ENCODE measurements at regions not wholly inside any gene's neighbourhood (a gene's known extent, or its start where the extent isn't known, plus 50 kb on each side); places are given as distances from the start of the nearest gene placed in this dataset.

DNA sequence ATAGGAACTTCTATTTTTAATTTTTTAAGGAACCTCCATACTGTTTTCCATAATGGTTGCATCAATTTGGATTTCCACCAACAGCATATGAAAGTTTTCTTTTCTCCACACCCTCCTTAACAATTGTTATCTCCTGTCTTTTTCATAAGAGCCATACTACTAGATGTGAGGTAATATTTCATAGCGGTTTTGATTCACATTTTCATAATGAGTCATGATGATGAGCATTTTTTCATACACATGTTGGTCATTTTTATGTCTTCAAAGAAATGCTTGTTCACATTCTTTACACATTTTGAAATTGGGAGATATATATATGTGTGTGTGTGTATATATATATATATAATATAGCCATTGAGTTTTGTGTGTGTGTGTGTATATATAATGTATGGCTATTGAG is 420.3 kb upstream of the PCDH9 start:
- ChIA-PET CTCF (no interaction called here), POLR2A (no interaction called here)
- H3K9me3 ChIP-seq (ENCODE audit: control insufficient read depth, insufficient read depth, low read depth, low read length) = no peaks in the 10 kb centered on the region
- in situ Hi-C loops (cut with HindIII; ENCODE audit: low pct_unique_long_range_greater_than_20kb, low sequenced_read_pairs) = no loop called here
- intact Hi-C loops (cut with micrococcal nuclease; ENCODE audit: unreplicated experiment) = no loop called here
- BruUV-seq (replicated peaks) = no TSS peak
- H3K27ac ChIP-seq (ENCODE audit: low read length) = no peak overlapping the region
- H3K4me3 ChIP-seq (ENCODE audit: low read depth in 2 of 2, low read length in 2 of 2) = no peak overlapping the region
- ATAC-seq (no peak), DNase-seq (ENCODE audit: low read depth, low spot score) (no peak)
- TF ChIP-seq TCF7L2 (IDR thresholded peaks at IDR 0.05; ENCODE audit: low read depth, low read length) (no peak), CTCF (IDR thresholded peaks at IDR 0.05) (no peak), SIN3A (IDR thresholded peaks at IDR 0.05; ENCODE audit: borderline replicate concordance, insufficient read depth, low read depth, low read length) (no peak), REST (IDR thresholded peaks at IDR 0.05; ENCODE audit: insufficient read depth in 1 of 2, low read depth in 2 of 2, low read length in 1 of 2) (no peak), POLR2AphosphoS5 (IDR thresholded peaks at IDR 0.05; ENCODE audit: low read depth, low read length) (no peak)
- no peaks in the 10 kb centered on the region for H3K36me3 ChIP-seq (ENCODE audit: control insufficient read depth, insufficient read depth, low read length)
- no peaks in the 10 kb centered on the region for H3K4me1 ChIP-seq (ENCODE audit: control insufficient read depth, insufficient read depth, low read length)
- no peaks in the 10 kb centered on the region for H3K27me3 ChIP-seq (ENCODE audit: control insufficient read depth, insufficient read depth, low read length)

GRCh38 chr13:67645874-67646467 is 415.8 kb upstream of the PCDH9 start:
- TF ChIP-seq TCF7L2 (IDR thresholded peaks at IDR 0.05; ENCODE audit: low read depth, low read length) (no peak), REST (IDR thresholded peaks at IDR 0.05; ENCODE audit: insufficient read depth in 1 of 2, low read depth in 2 of 2, low read length in 1 of 2) (no peak), SIN3A (IDR thresholded peaks at IDR 0.05; ENCODE audit: borderline replicate concordance, insufficient read depth, low read depth, low read length) (no peak), CTCF (IDR thresholded peaks at IDR 0.05) (no peak), POLR2AphosphoS5 (IDR thresholded peaks at IDR 0.05; ENCODE audit: low read depth, low read length) (no peak)
- POLR2A ChIA-PET = no interaction called here
- Histone ChIP-seq H3K36me3 (ENCODE audit: control insufficient read depth, insufficient read depth, low read length) (no peaks in the 10 kb centered on the region), H3K9me3 (ENCODE audit: control insufficient read depth, insufficient read depth, low read depth, low read length) (no peaks in the 10 kb centered on the region), H3K4me3 (ENCODE audit: low read depth in 2 of 2, low read length in 2 of 2) (no peak overlapping the region), H3K27ac (ENCODE audit: low read length) (no peak overlapping the region), H3K4me1 (ENCODE audit: control insufficient read depth, insufficient read depth, low read length) (no peaks in the 10 kb centered on the region), H3K27me3 (ENCODE audit: control insufficient read depth, insufficient read depth, low read length) (no peaks in the 10 kb centered on the region)
- CTCF ChIA-PET = no interaction called here
- intact Hi-C loops (cut with micrococcal nuclease; ENCODE audit: unreplicated experiment) (no loop called here), in situ Hi-C loops (cut with HindIII; ENCODE audit: low pct_unique_long_range_greater_than_20kb, low sequenced_read_pairs) (no loop called here)
- ATAC-seq (no peak), DNase-seq (ENCODE audit: low read depth, low spot score) (no peak)
- no TSS peak for BruUV-seq (replicated peaks)
